ENCODE measurements at regions not wholly inside any gene's neighbourhood (a gene's known extent, or its start where the extent isn't known, plus 50 kb on each side); places are given as distances from the start of the nearest gene placed in this dataset.

GRCh38 chr2:145088756-145089155 lies 568.8 kb upstream of the ZEB2 start:
- Histone ChIP-seq H3K27ac (ENCODE audit: low read length) (no peak overlapping the region), H3K4me3 (ENCODE audit: low read length) (no peak overlapping the region), H3K36me3 (ENCODE audit: control insufficient read depth, insufficient read depth, low read length) (no peaks in the 10 kb centered on the region), H3K4me1 (ENCODE audit: control insufficient read depth, insufficient read depth, low read length) (peaks cover 7% of the 10 kb centered on the region), H3K9me3 (replicated peaks; ENCODE audit: control insufficient read depth, low read depth, low read length) (no peaks in the 10 kb centered on the region), H3K27me3 (ENCODE audit: control insufficient read depth, insufficient read depth, low read length) (no peaks in the 10 kb centered on the region)
- no CpG with 5 or more reads among the region's 2 CpGs for WGBS (ENCODE audit: insufficient coverage)
- DNase-seq, result peak; percentile 94

- Histone ChIP-seq H3K36me3 (ENCODE audit: control insufficient read depth, insufficient read depth, low read length) (no peaks in the 10 kb centered on the region), H3K4me1 (ENCODE audit: control insufficient read depth, insufficient read depth, low read length) (peaks cover 7% of the 10 kb centered on the region), H3K27me3 (ENCODE audit: control insufficient read depth, insufficient read depth, low read length) (no peaks in the 10 kb centered on the region), H3K4me3 (ENCODE audit: low read length) (no peak overlapping the region), H3K27ac (ENCODE audit: low read length) (no peak overlapping the region), H3K9me3 (replicated peaks; ENCODE audit: control insufficient read depth, low read depth, low read length) (no peaks in the 10 kb centered on the region)
- no CpG with 5 or more reads among the region's 3 CpGs for WGBS (ENCODE audit: insufficient coverage)
- DNase-seq, result no peak
Observed at GRCh38 chr2:145086910-145087309, 567.0 kb upstream of the ZEB2 start.

- H3K9me3 ChIP-seq (replicated peaks; ENCODE audit: control insufficient read depth, low read depth, low read length), result no peaks in the 10 kb centered on the region
- H3K27ac ChIP-seq (ENCODE audit: low read length), result peak overlapping the region; percentile 60
- peak; percentile 78 for DNase-seq
- H3K36me3 ChIP-seq (ENCODE audit: control insufficient read depth, insufficient read depth, low read length), result no peaks in the 10 kb centered on the region
- peaks cover 7% of the 10 kb centered on the region for H3K4me1 ChIP-seq (ENCODE audit: control insufficient read depth, insufficient read depth, low read length)
- no peak overlapping the region for H3K4me3 ChIP-seq (ENCODE audit: low read length)
- H3K27me3 ChIP-seq (ENCODE audit: control insufficient read depth, insufficient read depth, low read length), result no peaks in the 10 kb centered on the region
- WGBS (ENCODE audit: insufficient coverage), result no CpG with 5 or more reads among the region's 3 CpGs
Observed at GRCh38 chr2:145085612-145086011, 565.7 kb upstream of the ZEB2 start.

- peak; percentile 74 for DNase-seq
- H3K27me3 ChIP-seq (ENCODE audit: control insufficient read depth, insufficient read depth, low read length), result no peaks in the 10 kb centered on the region
- H3K27ac ChIP-seq (ENCODE audit: low read length), result no peak overlapping the region
- peaks cover 2% of the 10 kb centered on the region for H3K4me1 ChIP-seq (ENCODE audit: control insufficient read depth, insufficient read depth, low read length)
- no peaks in the 10 kb centered on the region for H3K9me3 ChIP-seq (replicated peaks; ENCODE audit: control insufficient read depth, low read depth, low read length)
- no CpG with 5 or more reads among the region's 1 CpG for WGBS (ENCODE audit: insufficient coverage)
- no peak overlapping the region for H3K4me3 ChIP-seq (ENCODE audit: low read length)
- no peaks in the 10 kb centered on the region for H3K36me3 ChIP-seq (ENCODE audit: control insufficient read depth, insufficient read depth, low read length)
Observed at GRCh38 chr2:145080426-145080825, 560.5 kb upstream of the ZEB2 start.

GRCh38 chr2:145079641-145080040 lies 559.7 kb upstream of the ZEB2 start:
- no CpG with 5 or more reads among the region's 1 CpG for WGBS (ENCODE audit: insufficient coverage)
- Histone ChIP-seq H3K4me1 (ENCODE audit: control insufficient read depth, insufficient read depth, low read length) (no peaks in the 10 kb centered on the region), H3K9me3 (replicated peaks; ENCODE audit: control insufficient read depth, low read depth, low read length) (no peaks in the 10 kb centered on the region), H3K36me3 (ENCODE audit: control insufficient read depth, insufficient read depth, low read length) (no peaks in the 10 kb centered on the region), H3K27ac (ENCODE audit: low read length) (no peak overlapping the region), H3K27me3 (ENCODE audit: control insufficient read depth, insufficient read depth, low read length) (no peaks in the 10 kb centered on the region), H3K4me3 (ENCODE audit: low read length) (no peak overlapping the region)
- peak; percentile 68 for DNase-seq

- Histone ChIP-seq H3K4me1 (ENCODE audit: control insufficient read depth, insufficient read depth, low read length) (no peaks in the 10 kb centered on the region), H3K36me3 (ENCODE audit: control insufficient read depth, insufficient read depth, low read length) (no peaks in the 10 kb centered on the region), H3K9me3 (replicated peaks; ENCODE audit: control insufficient read depth, low read depth, low read length) (no peaks in the 10 kb centered on the region), H3K27me3 (ENCODE audit: control insufficient read depth, insufficient read depth, low read length) (no peaks in the 10 kb centered on the region), H3K27ac (ENCODE audit: low read length) (no peak overlapping the region), H3K4me3 (ENCODE audit: low read length) (no peak overlapping the region)
- WGBS (ENCODE audit: insufficient coverage), result no CpG with 5 or more reads among the region's 1 CpG
- no peak for DNase-seq
Observed at GRCh38 chr2:145078923-145079322, 559.0 kb upstream of the ZEB2 start.

GRCh38 chr2:145076085-145076484 lies 556.2 kb upstream of the ZEB2 start:
- H3K4me3 ChIP-seq (ENCODE audit: low read length), result no peak overlapping the region
- H3K36me3 ChIP-seq (ENCODE audit: control insufficient read depth, insufficient read depth, low read length), result no peaks in the 10 kb centered on the region
- H3K9me3 ChIP-seq (replicated peaks; ENCODE audit: control insufficient read depth, low read depth, low read length), result no peaks in the 10 kb centered on the region
- H3K27me3 ChIP-seq (ENCODE audit: control insufficient read depth, insufficient read depth, low read length), result no peaks in the 10 kb centered on the region
- H3K27ac ChIP-seq (ENCODE audit: low read length), result no peak overlapping the region
- WGBS (ENCODE audit: insufficient coverage), result no CpG with 5 or more reads among the region's 1 CpG
- DNase-seq, result no peak
- H3K4me1 ChIP-seq (ENCODE audit: control insufficient read depth, insufficient read depth, low read length), result no peaks in the 10 kb centered on the region

GRCh38 chr2:145075454-145076062 lies 555.6 kb upstream of the ZEB2 start:
- DNase-seq, result no peak
- H3K27ac ChIP-seq (ENCODE audit: low read length), result no peak overlapping the region
- H3K4me1 ChIP-seq (ENCODE audit: control insufficient read depth, insufficient read depth, low read length), result no peaks in the 10 kb centered on the region
- H3K27me3 ChIP-seq (ENCODE audit: control insufficient read depth, insufficient read depth, low read length), result no peaks in the 10 kb centered on the region
- H3K36me3 ChIP-seq (ENCODE audit: control insufficient read depth, insufficient read depth, low read length), result no peaks in the 10 kb centered on the region
- H3K4me3 ChIP-seq (ENCODE audit: low read length), result no peak overlapping the region
- whole genome bisulfite sequencing (ENCODE audit: insufficient coverage), result no CpG with 5 or more reads among the region's 1 CpG
- no peaks in the 10 kb centered on the region for H3K9me3 ChIP-seq (replicated peaks; ENCODE audit: control insufficient read depth, low read depth, low read length)

- Histone ChIP-seq H3K4me1 (ENCODE audit: control insufficient read depth, insufficient read depth, low read length) (peaks cover 10% of the 10 kb centered on the region), H3K9me3 (replicated peaks; ENCODE audit: control insufficient read depth, low read depth, low read length) (peaks cover 4% of the 10 kb centered on the region), H3K36me3 (ENCODE audit: control insufficient read depth, insufficient read depth, low read length) (no peaks in the 10 kb centered on the region), H3K27me3 (ENCODE audit: control insufficient read depth, insufficient read depth, low read length) (no peaks in the 10 kb centered on the region), H3K4me3 (ENCODE audit: low read length) (no peak overlapping the region), H3K27ac (ENCODE audit: low read length) (no peak overlapping the region)
- no peak for DNase-seq
Observed at GRCh38 chr2:145070703-145071102, 550.8 kb upstream of the ZEB2 start.

GRCh38 chr2:145068509-145068908 lies 548.6 kb upstream of the ZEB2 start:
- no peaks in the 10 kb centered on the region for H3K36me3 ChIP-seq (ENCODE audit: control insufficient read depth, insufficient read depth, low read length)
- peaks cover 10% of the 10 kb centered on the region for H3K4me1 ChIP-seq (ENCODE audit: control insufficient read depth, insufficient read depth, low read length)
- H3K27me3 ChIP-seq (ENCODE audit: control insufficient read depth, insufficient read depth, low read length), result no peaks in the 10 kb centered on the region
- H3K9me3 ChIP-seq (replicated peaks; ENCODE audit: control insufficient read depth, low read depth, low read length), result peaks cover 4% of the 10 kb centered on the region
- DNase-seq, result no peak
- WGBS (ENCODE audit: insufficient coverage), result no CpG with 5 or more reads among the region's 2 CpGs
- no peak overlapping the region for H3K4me3 ChIP-seq (ENCODE audit: low read length)
- H3K27ac ChIP-seq (ENCODE audit: low read length), result no peak overlapping the region

GRCh38 chr2:145067549-145068030 lies 547.7 kb upstream of the ZEB2 start:
- no peaks in the 10 kb centered on the region for H3K27me3 ChIP-seq (ENCODE audit: control insufficient read depth, insufficient read depth, low read length)
- peak overlapping the region; percentile 93 for H3K27ac ChIP-seq (ENCODE audit: low read length)
- H3K9me3 ChIP-seq (replicated peaks; ENCODE audit: control insufficient read depth, low read depth, low read length), result peaks cover 4% of the 10 kb centered on the region
- peaks cover 10% of the 10 kb centered on the region for H3K4me1 ChIP-seq (ENCODE audit: control insufficient read depth, insufficient read depth, low read length)
- no peaks in the 10 kb centered on the region for H3K36me3 ChIP-seq (ENCODE audit: control insufficient read depth, insufficient read depth, low read length)
- H3K4me3 ChIP-seq (ENCODE audit: low read length), result no peak overlapping the region
- 18% methylated on average over 3 of the region's 6 CpGs for WGBS (ENCODE audit: insufficient coverage)
- DNase-seq, result peak; percentile 48

Measured in muscle of leg (tissue), 3 donors.